HEK293T (cell line): ENCODE measurements at regions not wholly inside any gene's neighbourhood (a gene's known extent, or its start where the extent isn't known, plus 50 kb on each side); places are given as distances from the start of the nearest gene placed in this dataset.

Experiments used
- CTCF ChIA-PET: fragments of 350-600 bp; formaldehyde crosslinking; extraction: SDS; loops from one replicate; lab custom pipeline; 2021; ENCODE audit warnings: antibody characterized with exemption, inconsistent platforms; lab: Yijun Ruan, JAX
- POLR2A ChIA-PET: fragments of 350-600 bp; formaldehyde crosslinking; extraction: SDS; loops from one replicate; lab custom pipeline; 2020; ENCODE audit warnings: antibody characterized with exemption, inconsistent platforms; lab: Yijun Ruan, JAX
- DNase-seq: peaks from one replicate; pipeline ENCODE4 v3.0.0; 2012; ENCODE audit warnings: mixed read lengths; ENCODE audit errors: extremely low spot score
- ARNT ChIP-seq: fragments of 450-650 bp; IDR thresholded peaks from 2 replicates; pipeline ENCODE4 v1.6.1; 2017; ENCODE audit warnings: mild to moderate bottlenecking
- BHLHE40 ChIP-seq: fragments of 450-650 bp; IDR thresholded peaks from 2 replicates; pipeline ENCODE4 v1.6.1; 2016; ENCODE audit warnings: mild to moderate bottlenecking, moderate library complexity, borderline replicate concordance
- CTBP1 ChIP-seq: fragments of 450-650 bp; IDR thresholded peaks from 2 replicates; pipeline ENCODE4 v1.6.1; 2016; ENCODE audit warnings: borderline replicate concordance
- ELF4 ChIP-seq: fragments of 450-650 bp; IDR thresholded peaks from 2 replicates; pipeline ENCODE4 v1.6.1; 2017; ENCODE audit warnings: antibody characterized with exemption
- FOXA1 ChIP-seq: fragments of 450-650 bp; IDR thresholded peaks from 2 replicates; pipeline ENCODE4 v1.6.1; 2016; ENCODE audit warnings: mild to moderate bottlenecking
- FOXK2 ChIP-seq: fragments of 450-650 bp; IDR thresholded peaks from 2 replicates; pipeline ENCODE4 v1.6.1; 2016; ENCODE audit warnings: mild to moderate bottlenecking
- FOXM1 ChIP-seq: fragments of 450-650 bp; IDR thresholded peaks from 2 replicates; pipeline ENCODE4 v1.6.1; 2017; ENCODE audit warnings: mild to moderate bottlenecking, borderline replicate concordance
- HDGF ChIP-seq: fragments of 450-650 bp; IDR thresholded peaks from 2 replicates; pipeline ENCODE4 v1.6.1; 2017; ENCODE audit warnings: antibody characterized with exemption, borderline replicate concordance
- L3MBTL2 ChIP-seq: fragments of 450-650 bp; conservative IDR thresholded peaks from 2 replicates; pipeline ENCODE4 v1.6.1; 2016; ENCODE audit warnings: mild to moderate bottlenecking
- LEF1 ChIP-seq: fragments of 450-650 bp; IDR thresholded peaks from 2 replicates; pipeline ENCODE4 v1.6.1; 2017; ENCODE audit warnings: mild to moderate bottlenecking, borderline replicate concordance
- NFRKB ChIP-seq: fragments of 450-650 bp; IDR thresholded peaks from 2 replicates; pipeline ENCODE4 v1.6.1; 2016; ENCODE audit warnings: mild to moderate bottlenecking, moderate library complexity
- PKNOX1 ChIP-seq: fragments of 450-650 bp; IDR thresholded peaks from 2 replicates; pipeline ENCODE4 v1.6.1; 2016
- SP1 ChIP-seq: fragments of 450-650 bp; IDR thresholded peaks from 2 replicates; pipeline ENCODE4 v1.6.1; 2017
- SUZ12 ChIP-seq: fragments of 450-650 bp; IDR thresholded peaks from 2 replicates; pipeline ENCODE4 v1.6.1; 2016; ENCODE audit warnings: mild to moderate bottlenecking
- TARDBP ChIP-seq: fragments of 450-650 bp; IDR thresholded peaks from 2 replicates; pipeline ENCODE4 v1.6.1; 2016
- ZNF384 ChIP-seq: fragments of 450-650 bp; IDR thresholded peaks from 2 replicates; pipeline ENCODE4 v1.6.1; 2016

DNA sequence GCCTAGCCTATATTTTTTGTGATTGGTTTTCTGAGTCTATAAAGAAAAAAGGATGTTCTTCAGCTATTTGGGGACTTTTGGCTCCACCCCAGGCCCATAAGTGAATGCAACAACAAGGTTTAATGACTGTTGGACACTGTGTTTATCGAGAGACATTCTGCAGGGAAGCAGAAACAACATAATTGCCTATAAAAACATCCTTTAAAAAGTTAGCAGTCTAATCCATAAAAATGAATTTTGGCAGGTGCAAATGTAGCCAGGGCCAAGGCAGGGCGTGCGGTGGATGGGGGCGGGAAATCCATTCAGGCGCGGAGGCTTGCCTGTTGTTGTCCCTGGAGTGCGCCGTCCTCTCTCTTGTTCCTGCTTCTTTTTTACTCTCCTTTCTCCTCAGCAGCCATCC lies 99.3 kb downstream of the PAX1 start:
- TF ChIP-seq FOXM1: no peak
- TF ChIP-seq HDGF: no peak
- no peak for TF ChIP-seq PKNOX1
- TF ChIP-seq CTBP1: no peak
- TF ChIP-seq L3MBTL2: no peak
- TF ChIP-seq SUZ12: no peak
- no peak for TF ChIP-seq FOXA1
- no peak for DNase-seq
- CTCF ChIA-PET: no interaction called here
- POLR2A ChIA-PET: no interaction called here

- CTCF ChIA-PET: no interaction called here
- DNase-seq: no peak
- TF ChIP-seq HDGF: no peak
- no peak for TF ChIP-seq FOXK2
- TF ChIP-seq FOXM1: no peak
- no peak for TF ChIP-seq SP1
- TF ChIP-seq ZNF384: no peak
- no peak for TF ChIP-seq ELF4
- TF ChIP-seq L3MBTL2: no peak
- no peak for TF ChIP-seq NFRKB
- no peak for TF ChIP-seq PKNOX1
- no peak for TF ChIP-seq TARDBP
- no peak for TF ChIP-seq ARNT
- TF ChIP-seq BHLHE40: no peak
- POLR2A ChIA-PET: no interaction called here
Measured at GRCh38 chr20:21801193-21801592, 95.7 kb downstream of the PAX1 start.

- POLR2A ChIA-PET: no interaction called here
- no peak for DNase-seq
- TF ChIP-seq SUZ12 (no peak), SP1 (no peak), LEF1 (no peak), FOXK2 (no peak), PKNOX1 (no peak), FOXA1 (no peak)
- CTCF ChIA-PET: no interaction called here
Measured at GRCh38 chr20:21798384-21798783, 92.9 kb downstream of the PAX1 start.

- CTCF ChIA-PET: interaction anchor here (0.7 kb wide), 1 partner anchor 13 kb away, joined by 4 read pairs; no protein-coding TSS in a partner anchor
- no peak for DNase-seq
Measured at GRCh38 chr20:21796059-21796458, 90.6 kb downstream of the PAX1 start.

DNA sequence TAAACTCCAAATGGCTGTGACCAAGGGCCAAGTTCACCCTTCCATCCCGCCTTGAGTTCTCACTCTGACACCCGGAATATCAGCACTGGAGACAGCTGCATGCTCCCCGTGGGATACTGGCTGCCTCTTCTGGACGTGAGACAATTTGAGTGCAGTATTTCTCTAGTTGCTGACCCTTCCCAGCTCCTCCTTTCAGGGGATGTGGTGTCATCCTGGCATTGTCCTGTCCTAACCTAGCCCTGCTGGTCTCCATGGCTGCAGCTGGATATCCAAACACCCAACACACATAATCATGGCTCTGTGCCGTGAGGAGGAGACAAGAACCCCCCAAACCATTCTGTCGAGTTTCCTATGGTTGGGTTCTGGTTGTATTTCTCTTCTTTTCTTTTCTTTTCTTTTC lies 82.6 kb downstream of the PAX1 start:
- ChIA-PET CTCF (no interaction called here), POLR2A (no interaction called here)
- TF ChIP-seq CTBP1 (no peak), FOXM1 (no peak), TARDBP (no peak), L3MBTL2 (no peak)
- DNase-seq: no peak

More at GRCh38 chr20:21796059-21796458, 90.6 kb downstream of the PAX1 start:
- TF ChIP-seq SP1 (no peak), SUZ12 (no peak)
- POLR2A ChIA-PET: no interaction called here

GRCh38 chr20:21781446-21782075 lies 76.1 kb downstream of the PAX1 start:
- POLR2A ChIA-PET: no interaction called here
- CTCF ChIA-PET: no interaction called here
- TF ChIP-seq FOXA1 (no peak), ELF4 (no peak), NFRKB (no peak), BHLHE40 (no peak), TARDBP (no peak), FOXK2 (no peak), L3MBTL2 (no peak), SP1 (no peak), LEF1 (no peak), ZNF384 (no peak), PKNOX1 (no peak), HDGF (no peak), SUZ12 (no peak), ARNT (no peak), FOXM1 (no peak), CTBP1 (no peak)
- DNase-seq: no peak

- TF ChIP-seq PKNOX1 (no peak), HDGF (no peak)
- ChIA-PET CTCF (no interaction called here), POLR2A (no interaction called here)
- DNase-seq: no peak
Measured at GRCh38 chr20:21780528-21780927, 75.1 kb downstream of the PAX1 start.
